ENCODE measurements at regions not wholly inside any gene's neighbourhood (a gene's known extent, or its start where the extent isn't known, plus 50 kb on each side); places are given as distances from the start of the nearest gene placed in this dataset.

DNA sequence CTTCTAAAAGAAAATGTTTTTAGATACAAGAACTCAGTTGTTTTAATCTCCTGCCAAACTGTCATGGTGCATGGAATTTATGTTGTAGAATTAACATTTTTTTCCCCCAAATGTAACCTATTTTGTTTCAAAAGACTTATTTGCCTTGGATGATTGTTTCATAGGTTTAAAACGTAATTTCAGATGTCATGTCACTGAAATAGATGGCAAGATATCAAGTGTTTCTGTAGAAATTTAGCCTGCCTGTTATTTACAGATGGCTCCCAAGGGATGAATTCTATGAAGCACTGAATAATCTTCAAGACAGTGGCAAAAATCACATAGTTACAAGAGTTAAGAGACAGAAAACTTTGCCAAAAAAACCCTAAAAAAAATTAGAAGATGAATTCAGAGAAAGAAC is 1484.6 kb downstream of the OLFM4 start:
- H3K4me1 Mint-ChIP-seq = no peaks in the 10 kb centered on the region
- DNase-seq (ENCODE audit: low spot score) = no peak
- POLR2A ChIA-PET = no interaction called here
- no peak overlapping the region for H3K4me3 Mint-ChIP-seq
- H3K27ac Mint-ChIP-seq = no peak overlapping the region
- no peaks in the 10 kb centered on the region for H3K36me3 Mint-ChIP-seq
- H3K27me3 Mint-ChIP-seq (ENCODE audit: low read depth) = no peaks in the 10 kb centered on the region
- TF ChIP-seq NR3C1 (CRISPR knock-in tag; conservative IDR thresholded peaks at IDR 0.05; ENCODE audit: low read depth) = no peak
- TF ChIP-seq HMGA2 (CRISPR knock-in tag; IDR thresholded peaks at IDR 0.05) = no peak
- TF ChIP-seq, protein P1, sequence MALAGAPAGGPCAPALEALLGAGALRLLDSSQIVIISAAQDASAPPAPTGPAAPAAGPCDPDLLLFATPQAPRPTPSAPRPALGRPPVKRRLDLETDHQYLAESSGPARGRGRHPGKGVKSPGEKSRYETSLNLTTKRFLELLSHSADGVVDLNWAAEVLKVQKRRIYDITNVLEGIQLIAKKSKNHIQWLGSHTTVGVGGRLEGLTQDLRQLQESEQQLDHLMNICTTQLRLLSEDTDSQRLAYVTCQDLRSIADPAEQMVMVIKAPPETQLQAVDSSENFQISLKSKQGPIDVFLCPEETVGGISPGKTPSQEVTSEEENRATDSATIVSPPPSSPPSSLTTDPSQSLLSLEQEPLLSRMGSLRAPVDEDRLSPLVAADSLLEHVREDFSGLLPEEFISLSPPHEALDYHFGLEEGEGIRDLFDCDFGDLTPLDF (CRISPR knock-in tag; IDR thresholded peaks at IDR 0.05) = no peak
- no peak for TF ChIP-seq FOXK1 (CRISPR knock-in tag; IDR thresholded peaks at IDR 0.05)
- H3K9me3 Mint-ChIP-seq = no peaks in the 10 kb centered on the region
- no peak for ATAC-seq
- CTCF ChIA-PET = no interaction called here

GRCh38 chr13:54536112-54536511 is 1507.5 kb downstream of the OLFM4 start:
- CTCF ChIA-PET = interaction anchor here (0.7 to 2.1 kb wide), 3 partner anchors 14 to 351 kb away, joined by 3 to 11 read pairs (median 3); no protein-coding TSS in a partner anchor
- H3K27me3 Mint-ChIP-seq (ENCODE audit: low read depth) = no peaks in the 10 kb centered on the region
- DNase-seq (ENCODE audit: low spot score) (no peak), ATAC-seq (peak; percentile 93)
- no peak overlapping the region for H3K4me3 Mint-ChIP-seq
- no peaks in the 10 kb centered on the region for H3K9me3 Mint-ChIP-seq
- POLR2A ChIA-PET = no interaction called here
- no peaks in the 10 kb centered on the region for H3K36me3 Mint-ChIP-seq
- H3K27ac Mint-ChIP-seq = peak overlapping the region; percentile 82; the same call in 1 of the 2 replicates
- H3K4me1 Mint-ChIP-seq = peaks cover 26% of the 10 kb centered on the region
- TF ChIP-seq USF2 (CRISPR knock-in tag; IDR thresholded peaks at IDR 0.05) (peak; percentile 55), ELF4 (CRISPR knock-in tag; IDR thresholded peaks at IDR 0.05; ENCODE audit: low read depth) (no peak)

DNA sequence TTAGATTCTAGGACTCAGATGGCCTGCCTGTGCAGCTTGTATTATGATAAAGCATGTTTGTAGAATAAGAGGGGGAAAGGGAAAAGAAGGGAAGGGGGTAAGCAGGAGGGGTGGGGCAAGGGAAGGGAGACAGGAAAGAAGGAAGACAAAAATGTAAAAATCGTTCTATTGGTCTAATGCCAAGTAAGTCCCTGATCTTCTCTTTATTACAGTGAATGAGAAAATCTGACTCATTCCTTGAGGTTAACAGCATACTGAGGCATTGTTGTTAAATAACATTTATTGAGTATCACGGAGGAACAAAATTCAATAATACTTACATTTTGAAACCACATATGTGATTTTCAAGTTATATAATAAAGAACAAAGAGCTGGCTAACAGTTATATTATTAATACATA is 1534.7 kb downstream of the OLFM4 start:
- CTCF ChIA-PET = no interaction called here
- ATAC-seq = no peak
- H3K4me1 Mint-ChIP-seq = peaks cover 8% of the 10 kb centered on the region; the same call in 1 of the 2 replicates
- no peak for TF ChIP-seq ESRRA (CRISPR knock-in tag; IDR thresholded peaks at IDR 0.05; ENCODE audit: borderline replicate concordance)
- no peak for TF ChIP-seq RELA (CRISPR knock-in tag; IDR thresholded peaks at IDR 0.05; ENCODE audit: borderline replicate concordance)
- TF ChIP-seq ATF2 (CRISPR knock-in tag; IDR thresholded peaks at IDR 0.05; ENCODE audit: borderline replicate concordance, low read depth) = no peak
- TF ChIP-seq, protein P2, sequence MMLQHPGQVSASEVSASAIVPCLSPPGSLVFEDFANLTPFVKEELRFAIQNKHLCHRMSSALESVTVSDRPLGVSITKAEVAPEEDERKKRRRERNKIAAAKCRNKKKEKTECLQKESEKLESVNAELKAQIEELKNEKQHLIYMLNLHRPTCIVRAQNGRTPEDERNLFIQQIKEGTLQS (CRISPR knock-in tag; conservative IDR thresholded peaks at IDR 0.05) = no peak
- TF ChIP-seq, protein P3, sequence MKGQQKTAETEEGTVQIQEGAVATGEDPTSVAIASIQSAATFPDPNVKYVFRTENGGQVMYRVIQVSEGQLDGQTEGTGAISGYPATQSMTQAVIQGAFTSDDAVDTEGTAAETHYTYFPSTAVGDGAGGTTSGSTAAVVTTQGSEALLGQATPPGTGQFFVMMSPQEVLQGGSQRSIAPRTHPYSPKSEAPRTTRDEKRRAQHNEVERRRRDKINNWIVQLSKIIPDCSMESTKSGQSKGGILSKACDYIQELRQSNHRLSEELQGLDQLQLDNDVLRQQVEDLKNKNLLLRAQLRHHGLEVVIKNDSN (CRISPR knock-in tag; IDR thresholded peaks at IDR 0.05) = no peak
- TF ChIP-seq CTCF (IDR thresholded peaks at IDR 0.05) = no peak
- TF ChIP-seq, protein P4, sequence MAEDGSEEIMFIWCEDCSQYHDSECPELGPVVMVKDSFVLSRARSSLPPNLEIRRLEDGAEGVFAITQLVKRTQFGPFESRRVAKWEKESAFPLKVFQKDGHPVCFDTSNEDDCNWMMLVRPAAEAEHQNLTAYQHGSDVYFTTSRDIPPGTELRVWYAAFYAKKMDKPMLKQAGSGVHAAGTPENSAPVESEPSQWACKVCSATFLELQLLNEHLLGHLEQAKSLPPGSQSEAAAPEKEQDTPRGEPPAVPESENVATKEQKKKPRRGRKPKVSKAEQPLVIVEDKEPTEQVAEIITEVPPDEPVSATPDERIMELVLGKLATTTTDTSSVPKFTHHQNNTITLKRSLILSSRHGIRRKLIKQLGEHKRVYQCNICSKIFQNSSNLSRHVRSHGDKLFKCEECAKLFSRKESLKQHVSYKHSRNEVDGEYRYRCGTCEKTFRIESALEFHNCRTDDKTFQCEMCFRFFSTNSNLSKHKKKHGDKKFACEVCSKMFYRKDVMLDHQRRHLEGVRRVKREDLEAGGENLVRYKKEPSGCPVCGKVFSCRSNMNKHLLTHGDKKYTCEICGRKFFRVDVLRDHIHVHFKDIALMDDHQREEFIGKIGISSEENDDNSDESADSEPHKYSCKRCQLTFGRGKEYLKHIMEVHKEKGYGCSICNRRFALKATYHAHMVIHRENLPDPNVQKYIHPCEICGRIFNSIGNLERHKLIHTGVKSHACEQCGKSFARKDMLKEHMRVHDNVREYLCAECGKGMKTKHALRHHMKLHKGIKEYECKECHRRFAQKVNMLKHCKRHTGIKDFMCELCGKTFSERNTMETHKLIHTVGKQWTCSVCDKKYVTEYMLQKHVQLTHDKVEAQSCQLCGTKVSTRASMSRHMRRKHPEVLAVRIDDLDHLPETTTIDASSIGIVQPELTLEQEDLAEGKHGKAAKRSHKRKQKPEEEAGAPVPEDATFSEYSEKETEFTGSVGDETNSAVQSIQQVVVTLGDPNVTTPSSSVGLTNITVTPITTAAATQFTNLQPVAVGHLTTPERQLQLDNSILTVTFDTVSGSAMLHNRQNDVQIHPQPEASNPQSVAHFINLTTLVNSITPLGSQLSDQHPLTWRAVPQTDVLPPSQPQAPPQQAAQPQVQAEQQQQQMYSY (CRISPR knock-in tag; IDR thresholded peaks at IDR 0.05) = no peak
- TF ChIP-seq TCF7 (CRISPR knock-in tag; IDR thresholded peaks at IDR 0.05; ENCODE audit: low read depth) = no peak
- TF ChIP-seq ZNF396 (CRISPR knock-in tag; IDR thresholded peaks at IDR 0.05; ENCODE audit: borderline replicate concordance) = no peak
- TF ChIP-seq ZBTB21 (CRISPR knock-in tag; IDR thresholded peaks at IDR 0.05; ENCODE audit: borderline replicate concordance) = no peak
- TF ChIP-seq OVOL2 (CRISPR knock-in tag; IDR thresholded peaks at IDR 0.05; ENCODE audit: borderline replicate concordance) = no peak
- TF ChIP-seq NR2C2 (CRISPR knock-in tag; IDR thresholded peaks at IDR 0.05) = no peak
- TF ChIP-seq ZNF317 (CRISPR knock-in tag; IDR thresholded peaks at IDR 0.05; ENCODE audit: borderline replicate concordance, low read depth) = no peak
- TF ChIP-seq ZSCAN18 (CRISPR knock-in tag; IDR thresholded peaks at IDR 0.05) = no peak
- no peak for TF ChIP-seq GRHL2 (CRISPR knock-in tag; IDR thresholded peaks at IDR 0.05; ENCODE audit: insufficient replicate concordance, severe bottlenecking)

More for the DNA sequence above, 1534.7 kb downstream of the OLFM4 start:
- Mint-ChIP-seq H3K27ac (no peak overlapping the region), H3K4me3 (no peak overlapping the region), H3K36me3 (no peaks in the 10 kb centered on the region), H3K27me3 (ENCODE audit: low read depth) (no peaks in the 10 kb centered on the region; the same call in 1 of the 2 replicates), H3K9me3 (no peaks in the 10 kb centered on the region)
- DNase-seq (ENCODE audit: low spot score) = no peak
- POLR2A ChIA-PET = no interaction called here
